GM12878 (cell line): ENCODE measurements at regions not wholly inside any gene's neighbourhood (a gene's known extent, or its start where the extent isn't known, plus 50 kb on each side); places are given as distances from the start of the nearest gene placed in this dataset.
A peak's percentile ranks its signal among the peaks of the same experiment; 100 is the strongest.

Experiments
- ATAC-seq: fragments of 200-7000 bp; cut with Tn5 transposase; 3 replicates; pipeline ENCODE4 v1.9.1; 2020; ENCODE audit warnings: mild to moderate bottlenecking, moderate library complexity
- BruUV-seq: library from RNA; stranded (reverse); fragments of 400-500 nt; replicated peaks from 2 replicates; lab custom pipeline; 2021; lab: Mats Ljungman, UMichigan
- CTCF ChIA-PET: fragments of 300-600 bp; sonication (Branson Sonifier 250); formaldehyde crosslinking; extraction: SDS; loops from one replicate; lab custom pipeline; 2021; ENCODE audit warnings: inconsistent platforms; lab: Yijun Ruan, JAX
- POLR2A ChIA-PET: fragments of 350-600 bp; formaldehyde crosslinking; extraction: SDS; loops from one replicate; lab custom pipeline; 2021; ENCODE audit warnings: inconsistent platforms; lab: Charles Lee
- RAD21 ChIA-PET: fragments of 300-600 bp; sonication (Branson Sonifier 250); formaldehyde crosslinking; loops from one replicate; lab custom pipeline; 2023; ENCODE audit warnings: antibody characterized with exemption; ENCODE audit not compliant: unreplicated experiment; lab: Charles Lee
- SMC1A ChIA-PET: fragments of 300-600 bp; sonication (Branson Sonifier 250); formaldehyde crosslinking; loops from one replicate; lab custom pipeline; 2023; ENCODE audit not compliant: unreplicated experiment, uncharacterized antibody; lab: Charles Lee
- DNase-seq: peaks from one replicate; pipeline ENCODE4 v3.0.0-alpha.2; 2011; ENCODE audit warnings: low read depth, low spot score
- FAIRE-seq: peaks from 3 replicates; lab custom pipeline; 2011; peaks lifted over from hg19 to GRCh38; lab: Jason Lieb, UNC
- H2AFZ ChIP-seq: 2 replicates; pipeline ENCODE4 v1.6.0; 2011; ENCODE audit warnings: low read depth, low read length, control low read depth; ENCODE audit not compliant: control insufficient read depth
- H3K27ac ChIP-seq: 2 replicates; pipeline ENCODE4 v1.5.1; 2011; ENCODE audit warnings: control low read depth; ENCODE audit not compliant: control insufficient read depth, insufficient read depth
- H3K27me3 ChIP-seq, 2 experiments: replicated peaks in 1 of 2; 2 replicates each; pipeline versions ENCODE4 v1.6.0 to v1.6.1; 2011; ENCODE audit warnings: low read length in 1 of 2; ENCODE audit not compliant: control insufficient read depth in 2 of 2, insufficient read depth in 2 of 2
- H3K36me3 ChIP-seq, 2 experiments: 2 replicates each; pipeline ENCODE4 v1.5.1; 2011; ENCODE audit warnings: low read length in 1 of 2; ENCODE audit not compliant: control insufficient read depth in 2 of 2, insufficient read depth in 2 of 2
- H3K4me1 ChIP-seq: 2 replicates; pipeline ENCODE4 v1.6.1; 2011; ENCODE audit warnings: mild to moderate bottlenecking, low read length, moderate library complexity, mixed read lengths; ENCODE audit not compliant: control insufficient read depth, insufficient read depth
- H3K4me2 ChIP-seq: 2 replicates; pipeline ENCODE4 v1.6.0; 2011; ENCODE audit warnings: control low read depth; ENCODE audit not compliant: control insufficient read depth, insufficient read depth
- H3K4me3 ChIP-seq: fragments of 200-600 bp; sonication (generic); 2 replicates; pipeline ENCODE4 v1.5.1; 2016
- H3K79me2 ChIP-seq: 2 replicates; pipeline ENCODE4 v1.6.0; 2011; ENCODE audit warnings: low read length; ENCODE audit not compliant: control insufficient read depth, insufficient read depth
- H3K9ac ChIP-seq: 2 replicates; pipeline ENCODE4 v1.8.0; 2011; ENCODE audit warnings: low read length, control low read depth, mixed read lengths; ENCODE audit not compliant: control insufficient read depth, insufficient read depth
- H3K9me3 ChIP-seq: replicated peaks from 3 replicates; pipeline ENCODE4 v1.5.1; 2011; ENCODE audit warnings: mild to moderate bottlenecking, low read length; ENCODE audit not compliant: control insufficient read depth, insufficient read depth
- H4K20me1 ChIP-seq: 2 replicates; pipeline ENCODE4 v1.6.0; 2011; ENCODE audit not compliant: control insufficient read depth, insufficient read depth
- EED ChIP-seq: sonication (generic); IDR thresholded peaks from 2 replicates; pipeline ENCODE4 v1.6.1; 2016; ENCODE audit warnings: antibody characterized with exemption, low read depth
- EGR1 ChIP-seq, 2 experiments: IDR thresholded peaks; 1 replicate in 1 of 2; 2 replicates in 1 of 2; pipeline ENCODE4 v1.6.1; 2011 to 2012; ENCODE audit warnings: low read depth in 2 of 2, low read length in 2 of 2, borderline replicate concordance in 1 of 2, mild to moderate bottlenecking in 1 of 2, moderate library complexity in 1 of 2
- ELK1 ChIP-seq: IDR thresholded peaks from 2 replicates; pipeline ENCODE4 v1.6.1; 2012; ENCODE audit warnings: low read depth, low read length, improper control_type of control experiment
- ETV6 ChIP-seq, 2 experiments: fragments of 450-650 bp in 1 of 2; IDR thresholded peaks in 1 of 2; conservative IDR thresholded peaks in 1 of 2; 2 replicates each; pipeline ENCODE4 v1.6.1; 2014; ENCODE audit warnings: antibody characterized with exemption in 1 of 2, borderline replicate concordance in 1 of 2, low read depth in 1 of 2, mild to moderate bottlenecking in 1 of 2, moderate library complexity in 1 of 2
- NR2C2 ChIP-seq: IDR thresholded peaks from 2 replicates; pipeline ENCODE4 v1.6.1; 2011; ENCODE audit warnings: borderline replicate concordance, low read depth; ENCODE audit not compliant: control insufficient read depth, insufficient read length
- WGBS: methylation state at CpG from one replicate; pipeline ENCODE4 v1.1.6; 2016; ENCODE audit warnings: low lambda C conversion rate; ENCODE audit not compliant: insufficient replicate concordance, insufficient coverage; ENCODE audit errors: missing lambda C conversion rate; 5-methylcytosine and 5-hydroxymethylcytosine counted together
- in situ Hi-C: fragments of 300-500 bp; cut with MboI; formaldehyde crosslinking; loops from 9 replicates; pipeline ENCODE4 v1.14.3; 2018; ENCODE audit warnings: mixed read lengths
- intact Hi-C: fragments of 100-400 bp; cut with micrococcal nuclease; formaldehyde crosslinking; loops from one replicate; pipeline ENCODE4 v1.14.2; 2022; ENCODE audit not compliant: unreplicated experiment

GRCh38 chr1:38444770-38445442 lies 398.3 kb upstream of the POU3F1 start:
- Histone ChIP-seq H3K4me3 (no peak overlapping the region), H3K27ac (no peak overlapping the region), H3K9me3 (peaks cover 4% of the 10 kb centered on the region; the same call in 2 of the 3 replicates), H3K4me1 (no peaks in the 10 kb centered on the region), H3K4me2 (no peak overlapping the region), H4K20me1 (no peaks in the 10 kb centered on the region), H3K27me3 (no peaks in the 10 kb centered on the region), H3K79me2 (no peaks in the 10 kb centered on the region), H3K36me3 (no peaks in the 10 kb centered on the region), H3K9ac (no peak overlapping the region), H2AFZ (no peak overlapping the region)
- DNase-seq (no peak), FAIRE-seq (no peak), ATAC-seq (no peak)
- ChIA-PET CTCF (no interaction called here), POLR2A (no interaction called here), SMC1A (interaction anchor here (0.8 to 1.9 kb wide), 3 partner anchors 10 to 30 kb away, joined by 3 to 6 read pairs (median 3); no protein-coding TSS in a partner anchor), RAD21 (interaction anchor here (1.8 kb wide), 1 partner anchor 373 kb away, joined by 4 read pairs; no protein-coding TSS in a partner anchor)
- TF ChIP-seq ELK1: no peak
- no peak for TF ChIP-seq ETV6 (conservative IDR thresholded peaks at IDR 0.05 in 1 of 2, IDR thresholded peaks at IDR 0.05 in 1 of 2; ENCODE audit: borderline replicate concordance in 1 of 2, low read depth in 1 of 2)
- BruUV-seq: no TSS peak
- intact Hi-C loops (no loop called here), in situ Hi-C loops (no loop called here)
- WGBS: 46% methylated on average over 12 of the region's 16 CpGs

- peak; percentile 49 for FAIRE-seq
- no TSS peak for BruUV-seq
- POLR2A ChIA-PET: interaction anchor here (0.6 kb wide), 1 partner anchor 11 kb away, joined by 3 read pairs; no protein-coding TSS in a partner anchor
Observed at GRCh38 chr1:38444311-38444710, 397.7 kb upstream of the POU3F1 start.

More at GRCh38 chr1:38444311-38444710, 397.7 kb upstream of the POU3F1 start:
- H3K9ac ChIP-seq: no peak overlapping the region
- no peaks in the 10 kb centered on the region for H3K27me3 ChIP-seq
- in situ Hi-C loops: no loop called here
- H2AFZ ChIP-seq: no peak overlapping the region
- H3K4me1 ChIP-seq: no peaks in the 10 kb centered on the region
- ATAC-seq (no peak), DNase-seq (no peak)
- no peak overlapping the region for H3K4me2 ChIP-seq
- H3K27ac ChIP-seq: no peak overlapping the region
- H3K9me3 ChIP-seq: peaks cover 4% of the 10 kb centered on the region; the same call in 2 of the 3 replicates
- H3K4me3 ChIP-seq: no peak overlapping the region
- H3K36me3 ChIP-seq: no peaks in the 10 kb centered on the region
- TF ChIP-seq EED (no peak), NR2C2 (no peak), EGR1 (IDR thresholded peaks at IDR 0.05; ENCODE audit: borderline replicate concordance in 1 of 2, low read depth in 2 of 2, low read length in 2 of 2) (no peak)
- ChIA-PET CTCF (no interaction called here), RAD21 (interaction anchor here (1.8 kb wide), 1 partner anchor 373 kb away, joined by 4 read pairs; no protein-coding TSS in a partner anchor), SMC1A (interaction anchor here (1.0 to 1.9 kb wide), 3 partner anchors 9 to 31 kb away, joined by 3 to 6 read pairs (median 4); no protein-coding TSS in a partner anchor)
- no peaks in the 10 kb centered on the region for H4K20me1 ChIP-seq
- 73% methylated on average over 4 of the region's 4 CpGs for WGBS
- intact Hi-C loops: no loop called here
- H3K79me2 ChIP-seq: no peaks in the 10 kb centered on the region
